ENCODE measurements at regions not wholly inside any gene's neighbourhood (a gene's known extent, or its start where the extent isn't known, plus 50 kb on each side); places are given as distances from the start of the nearest gene placed in this dataset.
A peak's percentile ranks its signal among the peaks of the same experiment; 100 is the strongest.

DNA sequence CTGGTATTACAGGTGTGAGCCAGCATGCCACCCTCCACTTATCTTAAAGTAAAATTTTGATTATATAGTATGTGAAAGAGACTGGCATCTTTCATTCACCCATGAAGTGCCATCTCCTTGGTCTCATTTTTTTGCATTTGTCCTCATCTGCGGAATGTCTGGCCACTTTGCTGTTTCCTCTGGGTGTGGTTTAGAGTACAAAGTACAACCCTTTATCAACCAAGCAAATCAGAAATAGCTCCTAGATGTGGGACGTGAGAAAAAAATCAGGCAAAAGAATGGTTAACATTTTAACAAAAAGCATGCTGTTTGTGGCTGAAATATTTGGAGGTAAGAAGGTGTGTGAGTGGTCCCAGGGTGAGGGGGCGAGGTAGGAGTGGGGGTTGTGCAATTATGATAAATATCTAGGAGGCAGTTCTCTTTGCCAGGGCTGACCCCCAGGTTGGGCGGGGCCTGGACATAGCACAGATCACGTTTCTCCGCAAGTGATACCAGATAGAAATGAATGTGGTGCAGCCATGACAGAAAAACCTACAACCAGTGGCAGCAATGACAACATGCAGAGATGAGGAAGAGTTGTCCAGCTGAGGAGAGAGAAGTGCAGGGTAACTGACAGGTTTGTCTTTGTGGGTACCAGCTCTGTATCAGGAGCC is 115.8 kb upstream of the SERTAD2 start:
- no peak for DNase-seq (ENCODE audit: low read depth in 2 of 2)

DNA sequence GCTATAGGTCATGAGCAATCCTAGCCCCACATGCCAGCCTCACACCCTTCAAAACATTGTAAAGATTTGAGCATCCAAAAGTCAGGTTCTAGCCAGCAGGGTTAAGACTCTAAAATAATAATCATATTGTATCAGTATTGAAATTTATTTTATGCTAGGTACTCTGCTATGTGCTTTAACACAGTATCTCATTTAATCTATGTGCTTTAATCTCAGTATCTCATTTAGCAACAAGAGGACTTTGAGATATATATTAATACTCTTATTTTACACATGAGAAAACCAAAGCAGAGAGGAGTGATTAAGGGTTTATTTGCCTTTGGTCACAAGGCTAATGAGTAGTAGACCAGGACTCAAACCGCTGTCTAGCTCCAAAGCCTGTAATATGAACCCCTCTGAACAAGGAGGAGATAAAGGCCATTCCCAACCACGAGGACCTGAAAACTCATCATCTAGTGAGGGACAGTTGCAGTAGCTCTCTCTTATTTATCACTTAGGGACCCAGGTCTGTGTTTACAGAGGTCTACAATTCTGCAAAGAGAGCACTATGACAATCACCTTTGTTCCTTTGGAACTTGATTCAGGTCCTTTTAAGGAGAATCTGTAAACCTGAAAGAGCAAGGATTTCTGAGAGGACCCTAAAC is 116.5 kb upstream of the SERTAD2 start:
- DNase-seq (ENCODE audit: low read depth in 2 of 2): no peak

DNA sequence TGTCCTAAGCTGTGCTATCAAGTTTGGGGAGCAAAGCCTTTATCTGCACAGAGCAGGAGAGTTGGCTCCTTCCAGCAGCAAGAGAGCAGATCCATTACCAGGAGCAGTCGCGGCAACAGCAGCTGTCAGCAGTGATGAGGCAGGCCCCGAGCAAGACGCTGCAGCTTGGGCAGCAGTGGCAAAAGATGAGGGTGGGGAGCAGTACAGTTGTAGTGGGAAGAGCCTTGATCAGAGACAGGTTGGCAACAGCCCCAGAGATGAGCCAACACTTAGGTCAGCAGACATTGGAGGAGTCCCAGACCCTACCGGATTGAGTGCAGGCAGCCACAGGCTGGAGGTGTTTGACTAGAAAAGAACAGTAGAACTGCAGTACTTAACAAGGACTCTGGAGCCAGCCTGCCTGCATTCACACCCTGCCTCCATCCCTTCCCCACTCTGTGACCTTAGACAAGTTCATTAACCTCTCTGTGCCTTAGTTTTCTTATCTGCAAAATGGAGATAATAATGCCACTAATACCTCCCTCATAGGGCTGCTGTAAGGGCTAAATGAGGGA is 117.1 kb upstream of the SERTAD2 start:
- peak in 1 of 2 donors; percentile 21 for DNase-seq (ENCODE audit: low read depth in 2 of 2)

GRCh38 chr2:64771737-64772136 is 118.0 kb upstream of the SERTAD2 start:
- no peak for DNase-seq (ENCODE audit: low read depth in 2 of 2)

DNA sequence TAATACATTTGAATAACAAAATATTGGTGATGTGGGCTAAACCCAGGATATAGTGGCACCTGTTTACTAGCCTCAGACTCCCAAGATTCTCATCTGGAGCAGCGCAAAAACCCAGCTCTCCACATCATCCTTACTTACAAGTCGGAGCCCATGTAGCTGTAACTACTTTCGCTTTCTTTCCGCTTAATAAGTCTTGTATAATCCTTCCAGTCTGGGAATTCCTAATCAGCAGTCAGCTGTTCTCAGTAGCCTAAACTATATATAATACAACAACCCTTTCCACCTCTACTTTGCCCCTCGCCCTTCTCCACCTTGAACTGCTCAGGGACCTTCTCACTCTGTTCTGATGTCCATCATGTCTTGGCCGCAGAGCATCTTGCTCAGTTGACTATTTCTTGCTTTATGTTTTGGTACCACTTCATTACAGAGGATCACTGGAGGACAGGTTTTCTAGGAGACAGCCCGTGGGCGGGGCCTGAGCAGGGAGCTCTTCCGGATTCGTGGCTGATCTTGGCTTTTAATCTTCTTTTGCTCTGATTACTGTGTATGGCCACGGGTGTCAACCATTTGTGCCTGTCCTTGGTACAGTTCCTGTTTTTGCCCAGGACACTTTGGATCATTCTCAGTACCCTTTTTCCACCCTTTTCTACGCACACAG is 119.9 kb upstream of the SERTAD2 start:
- DNase-seq (ENCODE audit: low read depth in 2 of 2): no peak

GRCh38 chr2:64777841-64778240 is 124.1 kb upstream of the SERTAD2 start:
- no peak for DNase-seq (ENCODE audit: low read depth in 2 of 2)

- peak; percentile 77 to 84 for DNase-seq (ENCODE audit: low read depth in 2 of 2)
Observed at GRCh38 chr2:64779117-64779690, 125.5 kb upstream of the SERTAD2 start.

GRCh38 chr2:64780041-64780440 is 126.3 kb upstream of the SERTAD2 start:
- DNase-seq (ENCODE audit: low read depth in 2 of 2): peak in 1 of 2 donors; percentile 57

GRCh38 chr2:64781711-64782390 is 128.1 kb upstream of the SERTAD2 start:
- DNase-seq (ENCODE audit: low read depth in 2 of 2): peak in 1 of 2 donors; percentile 16

DNA sequence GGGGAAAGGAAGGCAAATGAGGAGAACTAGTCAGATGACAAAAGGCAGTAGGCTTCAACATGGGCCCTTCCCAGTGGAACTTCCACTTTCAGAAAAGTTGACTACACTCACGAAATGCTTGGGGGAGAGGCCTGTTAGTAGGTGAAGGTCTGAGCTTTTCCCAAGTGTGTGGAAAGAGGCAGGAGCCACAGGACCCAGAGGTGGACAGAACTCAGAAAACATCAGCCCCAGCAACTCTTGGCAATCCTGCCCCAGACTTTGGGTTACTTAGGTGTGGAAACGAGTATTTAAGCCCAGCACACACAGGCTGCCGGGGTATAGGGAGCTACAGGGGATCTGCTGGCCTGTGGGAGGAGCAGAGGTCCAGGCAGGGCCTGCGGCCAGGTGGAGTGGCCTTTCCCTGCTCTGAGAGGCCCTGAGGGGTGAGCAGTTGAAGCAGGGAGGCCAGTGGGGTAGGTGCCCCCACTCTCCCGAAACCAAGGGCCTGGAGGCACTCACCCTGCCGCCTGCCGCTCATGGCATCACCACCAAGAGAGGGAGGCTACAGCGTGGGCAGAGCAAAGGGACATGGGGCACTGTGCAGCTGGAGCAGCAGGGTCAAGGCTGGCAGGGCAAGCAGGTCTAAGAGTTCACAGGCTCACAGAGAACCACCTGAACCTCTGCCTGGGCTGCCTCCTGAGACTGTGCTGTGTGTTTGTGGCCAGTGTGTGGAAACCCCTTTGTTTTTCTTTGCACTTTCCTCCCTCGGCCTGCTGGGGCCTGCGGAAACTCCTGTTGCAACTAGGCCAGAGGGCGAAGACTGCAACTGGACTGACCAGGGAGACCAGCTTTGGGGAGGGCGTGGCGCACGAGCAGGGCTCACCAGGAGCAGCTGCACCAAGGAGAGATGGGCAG is 130.7 kb upstream of the SERTAD2 start:
- no peak for DNase-seq (ENCODE audit: low read depth in 2 of 2)

DNA sequence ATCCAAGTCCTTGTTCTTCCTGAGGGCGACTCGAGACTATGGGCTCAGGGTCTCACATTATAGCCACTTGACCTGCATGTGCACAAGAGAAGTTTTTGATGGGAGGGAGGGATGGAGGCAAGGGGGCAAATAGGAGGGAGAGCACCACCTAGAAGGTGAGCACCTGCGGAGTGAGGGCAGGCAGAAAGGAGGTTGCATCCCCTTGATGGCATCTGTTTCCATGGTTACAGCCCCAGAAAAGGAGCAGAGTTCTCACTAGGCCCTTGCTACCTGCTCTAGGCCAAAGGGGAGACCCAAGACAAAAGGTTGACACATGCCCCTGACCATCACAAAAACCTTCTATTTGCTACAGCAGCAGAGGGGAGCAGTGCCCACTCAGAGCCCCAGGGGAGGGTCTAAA is 131.5 kb upstream of the SERTAD2 start:
- DNase-seq (ENCODE audit: low read depth in 2 of 2): no peak

- no peak for DNase-seq (ENCODE audit: low read depth in 2 of 2)
Observed at GRCh38 chr2:64786343-64787018, 132.8 kb upstream of the SERTAD2 start.

DNA sequence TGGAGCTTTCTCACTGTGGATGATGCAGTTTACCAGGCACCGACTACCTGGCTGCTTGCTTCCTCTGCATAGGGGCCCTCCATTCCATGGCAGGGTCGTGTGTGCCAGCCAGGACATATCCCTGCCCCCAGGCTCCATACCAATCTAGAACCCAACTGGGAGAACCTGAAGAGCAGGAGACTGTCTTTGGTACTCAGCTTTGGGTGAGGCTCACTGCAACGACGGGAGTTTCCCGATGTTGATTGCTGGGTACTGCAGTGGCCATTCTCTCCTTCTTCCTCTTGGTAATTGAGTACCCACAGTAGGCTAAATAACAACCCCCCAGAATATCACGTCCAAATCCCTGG is 133.3 kb upstream of the SERTAD2 start:
- no peak for DNase-seq (ENCODE audit: low read depth in 2 of 2)

DNA sequence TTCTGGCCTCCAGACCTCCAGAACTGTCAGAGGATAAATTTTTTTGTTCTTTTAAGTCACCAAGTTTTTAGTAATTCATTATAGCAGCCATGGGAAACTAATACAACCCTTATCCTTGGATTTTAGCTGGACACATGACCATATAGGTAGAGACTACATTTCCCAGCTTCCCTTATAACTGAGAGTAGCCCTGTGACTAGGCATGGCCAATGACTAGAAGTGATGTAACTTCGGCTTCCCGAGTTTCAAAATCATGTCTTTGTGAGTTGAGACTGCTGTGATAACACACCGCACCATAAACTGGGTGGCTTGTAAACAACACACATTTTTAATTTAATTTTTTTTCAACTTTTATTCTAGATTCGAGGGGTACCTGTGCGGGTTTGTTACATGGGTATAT is 134.0 kb upstream of the SERTAD2 start:
- DNase-seq (ENCODE audit: low read depth in 2 of 2): peak in 1 of 2 donors; percentile 37

- DNase-seq (ENCODE audit: low read depth in 2 of 2): no peak
Observed at GRCh38 chr2:64789466-64790320, 136.0 kb upstream of the SERTAD2 start.

GRCh38 chr2:64792300-64792699 is 138.6 kb upstream of the SERTAD2 start:
- DNase-seq (ENCODE audit: low read depth in 2 of 2): peak; percentile 34 to 80

GRCh38 chr2:64792995-64793639 is 139.4 kb upstream of the SERTAD2 start:
- DNase-seq (ENCODE audit: low read depth in 2 of 2): peak; percentile 63 to 78

GRCh38 chr2:64793701-64794100 is 140.0 kb upstream of the SERTAD2 start:
- peak; percentile 33 to 67 for DNase-seq (ENCODE audit: low read depth in 2 of 2)
